H1 (cell line): ENCODE measurements at regions not wholly inside any gene's neighbourhood (a gene's known extent, or its start where the extent isn't known, plus 50 kb on each side); places are given as distances from the start of the nearest gene placed in this dataset.

Source experiments
- CTCF ChIA-PET: fragments of 300-600 bp; sonication (Branson Sonifier 250); formaldehyde crosslinking; loops from one replicate; lab custom pipeline; 2021; ENCODE audit not compliant: partially characterized antibody; lab: Charles Lee
- POLR2A ChIA-PET: fragments of 300-600 bp; sonication (Branson Sonifier 250); formaldehyde crosslinking; loops from one replicate; lab custom pipeline; 2021; ENCODE audit warnings: inconsistent platforms; ENCODE audit not compliant: partially characterized antibody; lab: Charles Lee
- DNase-seq, 2 experiments: peaks; one replicate each; pipeline versions ENCODE4 v3.0.0 to v3.0.0-alpha.2; 2010 to 2022; ENCODE audit warnings: low spot score in 2 of 2, low read depth in 1 of 2, mixed read lengths in 1 of 2
- FAIRE-seq: peaks from 2 replicates; lab custom pipeline; 2011; peaks lifted over from hg19 to GRCh38; lab: Jason Lieb, UNC
- H2AFZ ChIP-seq: 2 replicates; pipeline ENCODE4 v1.8.1; 2012; ENCODE audit warnings: low read length, inconsistent platforms
- H2AK5ac ChIP-seq: 2 replicates; pipeline ENCODE4 v1.6.1; 2013; ENCODE audit warnings: low read depth, low read length
- H2BK120ac ChIP-seq: replicated peaks from 2 replicates; pipeline ENCODE3; 2013; ENCODE audit warnings: low read depth, low read length, inconsistent platforms
- H2BK12ac ChIP-seq: 2 replicates; pipeline ENCODE4 v1.6.1; 2013; ENCODE audit warnings: low read depth, low read length
- H2BK15ac ChIP-seq: 2 replicates; pipeline ENCODE4 v1.6.1; 2013; ENCODE audit warnings: low read length
- H2BK20ac ChIP-seq: 2 replicates; pipeline ENCODE4 v1.6.1; 2013; ENCODE audit warnings: low read length
- H2BK5ac ChIP-seq: 2 replicates; pipeline ENCODE4 v1.6.1; 2013; ENCODE audit warnings: low read depth, low read length
- H3K14ac ChIP-seq: 2 replicates; pipeline ENCODE4 v1.6.1; 2013; ENCODE audit warnings: inconsistent platforms; ENCODE audit not compliant: insufficient read length
- H3K18ac ChIP-seq: 2 replicates; pipeline ENCODE4 v1.6.1; 2013; ENCODE audit warnings: low read length; ENCODE audit errors: extremely low read depth
- H3K23ac ChIP-seq: 2 replicates; pipeline ENCODE4 v1.6.1; 2013; ENCODE audit warnings: inconsistent platforms; ENCODE audit not compliant: insufficient read length
- H3K23me2 ChIP-seq: 2 replicates; pipeline ENCODE4 v1.6.1; 2013; ENCODE audit warnings: low read depth, low read length
- H3K27ac ChIP-seq: 2 replicates; pipeline ENCODE4 v1.6.1; 2011; ENCODE audit warnings: low read depth, low read length, inconsistent platforms
- H3K27me3 ChIP-seq, 4 experiments: replicated peaks in 1 of 4; 1 replicate in 1 of 4; 2 replicates in 3 of 4; pipeline versions ENCODE4 v1.6.1 to v1.8.1; 2011 to 2013; ENCODE audit warnings: low read length in 3 of 4, mild to moderate bottlenecking in 3 of 4, inconsistent platforms in 2 of 4, mixed read lengths in 2 of 4, moderate library complexity in 1 of 4; ENCODE audit not compliant: control insufficient read depth in 3 of 4, insufficient read depth in 3 of 4; ENCODE audit errors: extremely low read depth in 1 of 4
- H3K36me3 ChIP-seq, 4 experiments: 2 replicates each; pipeline versions ENCODE4 v1.6.1 to v1.8.1; 2011 to 2013; ENCODE audit warnings: mild to moderate bottlenecking in 4 of 4, low read length in 3 of 4, moderate library complexity in 2 of 4, control low read depth in 1 of 4, inconsistent platforms in 1 of 4; ENCODE audit not compliant: insufficient read depth in 4 of 4, control insufficient read depth in 2 of 4
- H3K4ac ChIP-seq: replicated peaks from 2 replicates; pipeline ENCODE3; 2013; ENCODE audit warnings: low read length, low read depth, mixed read lengths, inconsistent platforms; ENCODE audit not compliant: insufficient read length
- H3K4me1 ChIP-seq, 4 experiments: replicated peaks in 1 of 4; 1 replicate in 1 of 4; 2 replicates in 3 of 4; pipeline versions ENCODE4 v1.6.1 to v1.8.1; 2011 to 2013; ENCODE audit warnings: low read length in 3 of 4, inconsistent platforms in 2 of 4, mixed read lengths in 1 of 4; ENCODE audit not compliant: insufficient read depth in 4 of 4, control insufficient read depth in 3 of 4
- H3K4me2 ChIP-seq, 2 experiments: 2 replicates each; pipeline versions ENCODE4 v1.6.1 to v1.8.1; 2011 to 2013; ENCODE audit warnings: low read depth in 2 of 2, low read length in 2 of 2, control low read depth in 1 of 2, inconsistent platforms in 1 of 2, mild to moderate bottlenecking in 1 of 2; ENCODE audit not compliant: insufficient read depth in 1 of 2
- H3K4me3 ChIP-seq, 4 experiments: fragments of 200-600, 300-600 bp in 1 of 4; sonication (generic), shearing (Covaris generic), sonication (Bioruptor Twin) in 1 of 4; 2 replicates each; pipeline versions ENCODE4 v1.5.1 to v1.8.1; 2011 to 2016; ENCODE audit warnings: low read length in 4 of 4, low read depth in 3 of 4, control low read depth in 2 of 4, inconsistent platforms in 2 of 4, mild to moderate bottlenecking in 2 of 4, mixed read lengths in 1 of 4, moderate library complexity in 1 of 4; ENCODE audit not compliant: insufficient read depth in 2 of 4; ENCODE audit errors: extremely low read depth in 1 of 4
- H3K56ac ChIP-seq: replicated peaks from 2 replicates; pipeline ENCODE3; 2013; ENCODE audit warnings: low read depth, mild to moderate bottlenecking, mixed read lengths, low read length, inconsistent platforms; ENCODE audit not compliant: insufficient read length
- H3K79me1 ChIP-seq: 2 replicates; pipeline ENCODE4 v1.6.1; 2013; ENCODE audit warnings: low read depth, low read length, control low read depth
- H3K79me2 ChIP-seq, 2 experiments: 2 replicates each; pipeline versions ENCODE4 v1.6.1 to v1.8.1; 2012 to 2013; ENCODE audit warnings: low read length in 2 of 2, mild to moderate bottlenecking in 2 of 2, inconsistent platforms in 1 of 2; ENCODE audit not compliant: insufficient read depth in 2 of 2, control insufficient read depth in 1 of 2
- H3K9ac ChIP-seq, 4 experiments: replicated peaks in 1 of 4; 1 replicate in 1 of 4; 2 replicates in 3 of 4; pipeline versions ENCODE4 v1.6.1 to v1.8.1; 2011 to 2013; ENCODE audit warnings: low read depth in 3 of 4, low read length in 3 of 4, control low read depth in 2 of 4, mild to moderate bottlenecking in 2 of 4, moderate library complexity in 2 of 4, inconsistent platforms in 1 of 4; ENCODE audit errors: extremely low read depth in 1 of 4
- H3K9me3 ChIP-seq, 2 experiments: 2 replicates each; pipeline versions ENCODE4 v1.6.1 to v1.8.1; 2012 to 2013; ENCODE audit warnings: mild to moderate bottlenecking in 2 of 2, moderate library complexity in 2 of 2, control low read depth in 1 of 2, inconsistent platforms in 1 of 2, low read depth in 1 of 2, low read length in 1 of 2, mixed read lengths in 1 of 2; ENCODE audit not compliant: insufficient read depth in 2 of 2
- H4K20me1 ChIP-seq, 2 experiments: replicated peaks in 1 of 2; 2 replicates each; pipeline versions ENCODE3 to v1.8.1; 2011 to 2013; ENCODE audit warnings: inconsistent platforms in 2 of 2, low read length in 2 of 2, mild to moderate bottlenecking in 1 of 2; ENCODE audit not compliant: insufficient read depth in 2 of 2, control insufficient read depth in 1 of 2
- H4K5ac ChIP-seq: 2 replicates; pipeline ENCODE4 v1.6.1; 2013; ENCODE audit warnings: low read length, low read depth, mixed read lengths, inconsistent platforms; ENCODE audit not compliant: insufficient read length
- H4K8ac ChIP-seq: 2 replicates; pipeline ENCODE4 v1.8.0; 2013; ENCODE audit warnings: mild to moderate bottlenecking, moderate library complexity, low read length, inconsistent platforms; ENCODE audit not compliant: insufficient read depth; ENCODE audit errors: extremely low read depth
- H4K91ac ChIP-seq: replicated peaks from 2 replicates; pipeline ENCODE3; 2013; ENCODE audit warnings: low read length, mixed read lengths, inconsistent platforms; ENCODE audit not compliant: insufficient read length
- BACH1 ChIP-seq: IDR thresholded peaks from 2 replicates; pipeline ENCODE4 v1.6.1; 2012; ENCODE audit warnings: low read length, improper control_type of control experiment
- BRCA1 ChIP-seq: IDR thresholded peaks from 2 replicates; pipeline ENCODE4 v1.6.1; 2012; ENCODE audit warnings: low read depth, low read length, improper control_type of control experiment
- CHD2 ChIP-seq: IDR thresholded peaks from 2 replicates; pipeline ENCODE4 v1.6.1; 2012; ENCODE audit warnings: low read length, improper control_type of control experiment
- CREB1 ChIP-seq: IDR thresholded peaks from 2 replicates; pipeline ENCODE4 v1.6.1; 2012; ENCODE audit warnings: inconsistent platforms
- EP300 ChIP-seq, 2 experiments: IDR thresholded peaks; 1 replicate in 1 of 2; 2 replicates in 1 of 2; pipeline ENCODE4 v1.6.1; 2011 to 2012; ENCODE audit warnings: low read depth in 2 of 2, low read length in 2 of 2, mild to moderate bottlenecking in 2 of 2, borderline replicate concordance in 1 of 2, inconsistent platforms in 1 of 2, moderate library complexity in 1 of 2
- GTF2F1 ChIP-seq: IDR thresholded peaks from 2 replicates; pipeline ENCODE4 v1.6.1; 2012; ENCODE audit warnings: low read depth, low read length, improper control_type of control experiment, borderline replicate concordance
- JUN ChIP-seq: IDR thresholded peaks from 2 replicates; pipeline ENCODE4 v1.6.1; 2011; ENCODE audit warnings: low read depth, mild to moderate bottlenecking, improper control_type of control experiment, low read length
- POLR2A ChIP-seq, 2 experiments: IDR thresholded peaks; 1 replicate in 1 of 2; 2 replicates in 1 of 2; pipeline ENCODE4 v1.6.1; 2011; ENCODE audit warnings: low read depth in 2 of 2, low read length in 2 of 2, mild to moderate bottlenecking in 2 of 2; ENCODE audit errors: control extremely low read depth in 1 of 2
- POLR2AphosphoS5 ChIP-seq: IDR thresholded peaks from 2 replicates; pipeline ENCODE4 v1.6.1; 2011; ENCODE audit warnings: low read depth, low read length
- POU5F1 ChIP-seq: IDR thresholded peaks from 2 replicates; pipeline ENCODE4 v1.6.1; 2011; ENCODE audit warnings: low read depth, mild to moderate bottlenecking, low read length, moderate library complexity
- RFX5 ChIP-seq: IDR thresholded peaks from 2 replicates; pipeline ENCODE4 v1.6.1; 2011; ENCODE audit warnings: low read depth, low read length, improper control_type of control experiment, borderline replicate concordance
- TBP ChIP-seq: IDR thresholded peaks from 2 replicates; pipeline ENCODE4 v1.6.1; 2011; ENCODE audit warnings: low read depth, low read length, improper control_type of control experiment
- WGBS, 2 experiments: shearing (Covaris generic) in 1 of 2; methylation state at CpG; one replicate each; pipeline versions ENCODE4 v1.1.6 to v1.1.7; 2013 to 2015; ENCODE audit warnings: low lambda C conversion rate in 2 of 2, mixed read lengths in 2 of 2, inconsistent platforms in 1 of 2, low coverage in 1 of 2, missing lambda C conversion rate in 1 of 2; ENCODE audit not compliant: insufficient replicate concordance in 2 of 2, insufficient coverage in 1 of 2, insufficient read length in 1 of 2; ENCODE audit errors: extremely low coverage in 1 of 2, missing lambda C conversion rate in 1 of 2; 5-methylcytosine and 5-hydroxymethylcytosine counted together

DNA sequence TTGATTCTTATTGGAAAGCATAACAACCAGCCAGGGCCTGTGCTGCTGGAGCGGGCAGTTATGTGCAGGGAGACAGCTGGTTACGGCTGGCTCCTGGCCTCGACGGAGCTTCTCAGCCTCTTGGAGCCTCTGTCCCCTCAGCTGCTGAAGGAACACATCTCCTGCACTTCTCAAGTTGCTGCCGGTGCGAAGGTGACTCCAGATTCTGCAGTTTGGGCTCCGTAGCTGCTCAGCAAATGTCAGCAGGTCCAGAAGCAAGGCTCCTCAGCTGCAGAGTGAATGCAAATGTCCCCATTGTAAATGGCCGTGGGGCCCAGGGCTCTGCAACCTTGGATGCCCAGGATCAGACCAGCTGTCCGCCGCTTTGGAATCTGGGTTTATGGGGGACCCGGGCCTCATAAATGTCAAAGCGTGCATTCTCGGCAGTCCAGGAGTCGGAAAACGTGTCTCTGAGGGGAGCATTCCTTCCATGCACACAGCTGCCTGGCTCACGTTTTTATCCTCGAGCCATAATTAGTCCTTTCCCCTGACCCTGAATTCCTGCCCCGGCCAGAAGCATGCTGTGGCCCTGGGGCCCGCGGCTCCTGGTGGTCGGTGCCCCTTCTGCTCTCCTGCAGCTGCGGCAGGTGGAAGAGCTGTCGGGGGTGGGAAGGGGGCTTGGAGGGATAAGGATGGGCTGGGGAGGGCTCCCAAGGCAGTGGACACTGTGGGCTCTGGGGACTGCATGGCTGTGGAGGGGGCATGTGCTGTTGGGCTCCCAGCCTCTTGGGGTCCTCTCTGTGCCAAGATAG is 106.0 kb downstream of the KIF26A start:
- FAIRE-seq (no peak), DNase-seq (peak in 1 of 2 experiments; percentile 22)
- no peak overlapping the region for H2BK5ac ChIP-seq
- peaks cover 12 to 18% of the 10 kb centered on the region in 2 experiments; a peak in 3 of 4 replicates for H3K9me3 ChIP-seq
- H3K4me2 ChIP-seq = no peak overlapping the region
- no peak overlapping the region for H3K56ac ChIP-seq
- H2BK15ac ChIP-seq = no peak overlapping the region
- H2AK5ac ChIP-seq = no peak overlapping the region
- no peak overlapping the region for H2BK20ac ChIP-seq
- ChIA-PET POLR2A (no interaction called here), CTCF (interaction anchor here (0.8 to 1.4 kb wide), 3 partner anchors 12 to 100 kb away, joined by 3 read pairs; no protein-coding TSS in a partner anchor)
- no peak overlapping the region for H4K8ac ChIP-seq
- no peak overlapping the region for H3K23ac ChIP-seq
- H4K5ac ChIP-seq = no peak overlapping the region
- H3K9ac ChIP-seq = no peak overlapping the region
- no peak overlapping the region for H2BK120ac ChIP-seq
- no peaks in the 10 kb centered on the region for H3K79me1 ChIP-seq
- H3K4me3 ChIP-seq = no peak overlapping the region
- peaks cover 0 to 6% (median 4%) of the 10 kb centered on the region in 4 experiments; a peak in 5 of 7 replicates for H3K4me1 ChIP-seq
- no peak overlapping the region for H2AFZ ChIP-seq
- no peaks in the 10 kb centered on the region for H3K36me3 ChIP-seq
- H3K27ac ChIP-seq = no peak overlapping the region
- H3K18ac ChIP-seq = no peak overlapping the region
- H3K79me2 ChIP-seq = no peaks in the 10 kb centered on the region
- H3K14ac ChIP-seq = no peak overlapping the region
- no peaks in the 10 kb centered on the region for H4K20me1 ChIP-seq
- no peak overlapping the region for H3K4ac ChIP-seq
- no peak overlapping the region for H4K91ac ChIP-seq
- TF ChIP-seq POLR2A (IDR thresholded peaks at IDR 0.05; ENCODE audit: control extremely low read depth in 1 of 2, low read depth in 2 of 2, low read length in 2 of 2) = no peak
- TF ChIP-seq CHD2 = no peak
- no peak for TF ChIP-seq RFX5
- no peak for TF ChIP-seq BRCA1
- no peak for TF ChIP-seq CREB1
- TF ChIP-seq EP300 (IDR thresholded peaks at IDR 0.05; ENCODE audit: borderline replicate concordance in 1 of 2, low read depth in 2 of 2, low read length in 2 of 2) = no peak
- TF ChIP-seq POU5F1 = no peak
- no peak for TF ChIP-seq BACH1
- TF ChIP-seq POLR2AphosphoS5 = no peak
- no peak for TF ChIP-seq TBP
- TF ChIP-seq GTF2F1 = no peak
- no peak for TF ChIP-seq JUN
- H3K23me2 ChIP-seq = no peaks in the 10 kb centered on the region
- H3K27me3 ChIP-seq = no peaks in the 10 kb centered on the region
- WGBS, 2 experiments = 92% methylated on average over 21 of the region's 23 CpGs; no CpG with 5 or more reads in 1 of the 2 experiments
- no peak overlapping the region for H2BK12ac ChIP-seq
